Sigmoid colon (tissue), 4 donors: ENCODE measurements at regions not wholly inside any gene's neighbourhood (a gene's known extent, or its start where the extent isn't known, plus 50 kb on each side); places are given as distances from the start of the nearest gene placed in this dataset.
"Not testable (repeated sequence)": the region's sequence is repeated elsewhere in the genome, so short reads cannot be mapped to it uniquely, and the experiment has no call there.

ENCODE experiments used
- EP300 ChIP-seq, 4 donors: sonication (generic); formaldehyde crosslinking; IDR thresholded peaks; one replicate each; pipeline ENCODE4 v1.6.1; 2017; ENCODE audit warnings: antibody characterized with exemption in 4 of 4
- POLR2A ChIP-seq, 2 donors: fragments of 450-650 bp; IDR thresholded peaks; one replicate each; pipeline ENCODE4 v1.6.1; 2016; ENCODE audit warnings: antibody characterized with exemption in 2 of 2, mild to moderate bottlenecking in 2 of 2, moderate library complexity in 2 of 2
- POLR2AphosphoS5 ChIP-seq, 4 donors: sonication (generic); formaldehyde crosslinking; IDR thresholded peaks; one replicate each; pipeline ENCODE4 v1.6.1; 2017; ENCODE audit warnings: antibody characterized with exemption in 4 of 4
- TF ChIP-seq, protein P1 (sequence below), 4 experiments: fragments of 450-650 bp in 3 of 4; fragments of 200-600 bp in 1 of 4; IDR thresholded peaks; one replicate each; pipeline ENCODE4 v1.5.1; 2016 to 2019; ENCODE audit warnings: antibody characterized with exemption in 4 of 4, mild to moderate bottlenecking in 3 of 4, moderate library complexity in 2 of 4

- TF ChIP-seq, protein P1, sequence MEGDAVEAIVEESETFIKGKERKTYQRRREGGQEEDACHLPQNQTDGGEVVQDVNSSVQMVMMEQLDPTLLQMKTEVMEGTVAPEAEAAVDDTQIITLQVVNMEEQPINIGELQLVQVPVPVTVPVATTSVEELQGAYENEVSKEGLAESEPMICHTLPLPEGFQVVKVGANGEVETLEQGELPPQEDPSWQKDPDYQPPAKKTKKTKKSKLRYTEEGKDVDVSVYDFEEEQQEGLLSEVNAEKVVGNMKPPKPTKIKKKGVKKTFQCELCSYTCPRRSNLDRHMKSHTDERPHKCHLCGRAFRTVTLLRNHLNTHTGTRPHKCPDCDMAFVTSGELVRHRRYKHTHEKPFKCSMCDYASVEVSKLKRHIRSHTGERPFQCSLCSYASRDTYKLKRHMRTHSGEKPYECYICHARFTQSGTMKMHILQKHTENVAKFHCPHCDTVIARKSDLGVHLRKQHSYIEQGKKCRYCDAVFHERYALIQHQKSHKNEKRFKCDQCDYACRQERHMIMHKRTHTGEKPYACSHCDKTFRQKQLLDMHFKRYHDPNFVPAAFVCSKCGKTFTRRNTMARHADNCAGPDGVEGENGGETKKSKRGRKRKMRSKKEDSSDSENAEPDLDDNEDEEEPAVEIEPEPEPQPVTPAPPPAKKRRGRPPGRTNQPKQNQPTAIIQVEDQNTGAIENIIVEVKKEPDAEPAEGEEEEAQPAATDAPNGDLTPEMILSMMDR (IDR thresholded peaks at IDR 0.05) = not testable (repeated sequence)
- TF ChIP-seq POLR2AphosphoS5, POLR2A, EP300 (IDR thresholded peaks at IDR 0.05): not testable (repeated sequence)
Measured at GRCh38 chr1:146317785-146318184, 89.0 kb upstream of the NOTCH2NLA start.
